H9 (cell line): ENCODE measurements at regions not wholly inside any gene's neighbourhood (a gene's known extent, or its start where the extent isn't known, plus 50 kb on each side); places are given as distances from the start of the nearest gene placed in this dataset.

Experiments used
- DNase-seq: peaks from one replicate; pipeline ENCODE4 v3.0.0-alpha.2; 2017
- H2AFZ ChIP-seq: one replicate; pipeline ENCODE4 v1.6.1; 2013; ENCODE audit warnings: mild to moderate bottlenecking, low read length, control low read depth, moderate library complexity
- H2AK5ac ChIP-seq: 2 replicates; pipeline ENCODE4 v1.6.1; 2013; ENCODE audit warnings: low read length, control low read depth, mixed read lengths; ENCODE audit not compliant: insufficient read length
- H2BK120ac ChIP-seq: one replicate; pipeline ENCODE4 v1.6.1; 2013; ENCODE audit warnings: low read depth, mild to moderate bottlenecking, low read length, control low read depth, inconsistent platforms; ENCODE audit not compliant: poor library complexity, severe bottlenecking
- H2BK12ac ChIP-seq: 2 replicates; pipeline ENCODE4 v1.6.1; 2013; ENCODE audit warnings: low read length, control low read depth, mixed read lengths, low read depth; ENCODE audit not compliant: insufficient read length
- H2BK15ac ChIP-seq: 2 replicates; pipeline ENCODE4 v1.6.1; 2013; ENCODE audit warnings: low read depth, low read length, control low read depth
- H2BK20ac ChIP-seq: one replicate; pipeline ENCODE4 v1.6.1; 2013; ENCODE audit warnings: low read depth, mild to moderate bottlenecking, low read length, control low read depth, inconsistent platforms; ENCODE audit not compliant: poor library complexity, severe bottlenecking
- H2BK5ac ChIP-seq: 2 replicates; pipeline ENCODE4 v1.6.1; 2013; ENCODE audit warnings: low read length, control low read depth, mixed read lengths; ENCODE audit not compliant: insufficient read length
- H3K14ac ChIP-seq: 2 replicates; pipeline ENCODE4 v1.6.1; 2013; ENCODE audit warnings: low read length, control low read depth; ENCODE audit not compliant: insufficient read depth
- H3K18ac ChIP-seq: 2 replicates; pipeline ENCODE4 v1.6.1; 2013; ENCODE audit warnings: low read depth, mild to moderate bottlenecking, mixed read lengths, low read length, control low read depth; ENCODE audit not compliant: insufficient read length
- H3K23ac ChIP-seq: 2 replicates; pipeline ENCODE4 v1.6.1; 2013; ENCODE audit warnings: low read length, control low read depth, mixed read lengths, low read depth; ENCODE audit not compliant: insufficient read length
- H3K23me2 ChIP-seq: 2 replicates; pipeline ENCODE4 v1.6.1; 2013; ENCODE audit warnings: low read depth, mild to moderate bottlenecking, mixed read lengths, low read length, control low read depth; ENCODE audit not compliant: insufficient read length, poor library complexity, severe bottlenecking
- H3K27ac ChIP-seq: 2 replicates; pipeline ENCODE4 v1.5.1; 2013; ENCODE audit warnings: low read length, control low read depth, mixed read lengths, low read depth; ENCODE audit not compliant: insufficient read length
- H3K27me3 ChIP-seq: 2 replicates; pipeline ENCODE4 v1.6.1; 2013; ENCODE audit warnings: low read length, control low read depth, inconsistent platforms; ENCODE audit not compliant: insufficient read depth
- H3K4ac ChIP-seq: 2 replicates; pipeline ENCODE4 v1.6.1; 2013; ENCODE audit warnings: low read depth, mild to moderate bottlenecking, control low read depth, inconsistent platforms, low read length, moderate library complexity
- H3K4me1 ChIP-seq: 2 replicates; pipeline ENCODE4 v1.6.1; 2013; ENCODE audit warnings: low read length, control low read depth, inconsistent platforms; ENCODE audit not compliant: insufficient read depth
- H3K4me2 ChIP-seq: 2 replicates; pipeline ENCODE4 v1.6.1; 2013; ENCODE audit warnings: low read length, control low read depth, mixed read lengths; ENCODE audit not compliant: insufficient read length, insufficient read depth
- H3K56ac ChIP-seq: 2 replicates; pipeline ENCODE4 v1.6.1; 2013; ENCODE audit warnings: low read depth, mild to moderate bottlenecking, mixed read lengths, low read length, control low read depth; ENCODE audit not compliant: insufficient read length
- H3K79me1 ChIP-seq: 2 replicates; pipeline ENCODE4 v1.6.1; 2013; ENCODE audit warnings: low read depth, mild to moderate bottlenecking, moderate library complexity, low read length, control low read depth, inconsistent platforms; ENCODE audit not compliant: insufficient read depth, poor library complexity, severe bottlenecking
- H3K79me2 ChIP-seq: 2 replicates; pipeline ENCODE4 v1.6.1; 2013; ENCODE audit warnings: low read length, control low read depth, inconsistent platforms; ENCODE audit not compliant: insufficient read depth
- H3K9ac ChIP-seq: 2 replicates; pipeline ENCODE4 v1.6.1; 2013; ENCODE audit warnings: low read length, control low read depth, mixed read lengths; ENCODE audit not compliant: insufficient read length; ENCODE audit errors: extremely low read depth
- H3K9me3 ChIP-seq: one replicate; pipeline ENCODE4 v1.6.1; 2013; ENCODE audit warnings: low read depth, low read length, inconsistent platforms; ENCODE audit not compliant: control insufficient read depth
- H3T11ph ChIP-seq: one replicate; pipeline ENCODE4 v1.6.1; 2013; ENCODE audit warnings: mild to moderate bottlenecking, low read length, control low read depth, inconsistent platforms
- H4K20me1 ChIP-seq: one replicate; pipeline ENCODE4 v1.6.1; 2013; ENCODE audit not compliant: control insufficient read depth, insufficient read length, insufficient read depth
- H4K5ac ChIP-seq: 2 replicates; pipeline ENCODE4 v1.6.1; 2013; ENCODE audit warnings: low read depth, mild to moderate bottlenecking, mixed read lengths, low read length, control low read depth; ENCODE audit not compliant: insufficient read length
- H4K8ac ChIP-seq: replicated peaks from 2 replicates; pipeline ENCODE4 v1.6.1; 2013; ENCODE audit warnings: low read length, control low read depth, mixed read lengths, low read depth; ENCODE audit not compliant: insufficient read length
- H4K91ac ChIP-seq: 2 replicates; pipeline ENCODE4 v1.6.1; 2013; ENCODE audit warnings: low read depth, mild to moderate bottlenecking, moderate library complexity, mixed read lengths, low read length, control low read depth; ENCODE audit not compliant: insufficient read length
- H3K27ac Mint-ChIP-seq, 3 experiments: 2 replicates in 2 of 3; 3 replicates in 1 of 3; pipeline ENCODE4 v1.8.0; 2020 to 2021; ENCODE audit warnings: mixed read lengths in 3 of 3, mild to moderate bottlenecking in 1 of 3, moderate library complexity in 1 of 3
- H3K27me3 Mint-ChIP-seq: 2 replicates; pipeline ENCODE4 v1.8.0; 2021; ENCODE audit warnings: low read depth, mild to moderate bottlenecking, moderate library complexity, mixed read lengths
- H3K36me3 Mint-ChIP-seq, 3 experiments: 2 replicates in 2 of 3; 3 replicates in 1 of 3; pipeline ENCODE4 v1.8.0; 2020 to 2021; ENCODE audit warnings: low read depth in 3 of 3, mixed read lengths in 3 of 3; ENCODE audit not compliant: insufficient read depth in 1 of 3
- H3K4me1 Mint-ChIP-seq, 2 experiments: 2 replicates each; pipeline ENCODE4 v1.8.0; 2020; ENCODE audit warnings: mixed read lengths in 2 of 2
- H3K4me3 Mint-ChIP-seq, 2 experiments: 2 replicates in 1 of 2; 3 replicates in 1 of 2; pipeline ENCODE4 v1.8.0; 2020 to 2021; ENCODE audit warnings: mild to moderate bottlenecking in 2 of 2, mixed read lengths in 2 of 2, moderate library complexity in 1 of 2
- H3K9me3 Mint-ChIP-seq, 2 experiments: 2 replicates in 1 of 2; 3 replicates in 1 of 2; pipeline ENCODE4 v1.8.0; 2020; ENCODE audit warnings: mild to moderate bottlenecking in 2 of 2, mixed read lengths in 2 of 2, moderate library complexity in 1 of 2
- CTCF ChIP-seq: fragments of 200-600 bp; sonication (generic); conservative IDR thresholded peaks from 3 replicates; pipeline ENCODE4 v1.8.0; 2021; ENCODE audit warnings: antibody characterized with exemption, mild to moderate bottlenecking
- WGBS: extraction: QIAGEN DNeasy Blood & Tissue Kit; methylation state at CpG from one replicate; pipeline ENCODE4 v1.1.7; 2013; ENCODE audit warnings: missing lambda C conversion rate, low lambda C conversion rate, mixed read lengths; ENCODE audit not compliant: insufficient read length; ENCODE audit errors: extremely low coverage; 5-methylcytosine and 5-hydroxymethylcytosine counted together

GRCh38 chr22:49334976-49335375 is 492.7 kb downstream of the BRD1 start:
- no peak for TF ChIP-seq CTCF
- no peaks in the 10 kb centered on the region; the same call in 1 of the 2 replicates for H3K4me1 ChIP-seq
- H2BK5ac ChIP-seq, result no peak overlapping the region
- no peak overlapping the region for H3K14ac ChIP-seq
- H3K4me2 ChIP-seq, result no peak overlapping the region
- H3K27ac ChIP-seq, result no peak overlapping the region
- H2AK5ac ChIP-seq, result no peak overlapping the region
- no peak overlapping the region; a peak in 1 of 5 replicates for H3K4me3 Mint-ChIP-seq
- H4K5ac ChIP-seq, result no peak overlapping the region
- no peak overlapping the region for H2BK120ac ChIP-seq
- no CpG with 5 or more reads among the region's 10 CpGs for WGBS
- H3K18ac ChIP-seq, result no peak overlapping the region
- H3K9ac ChIP-seq, result no peak overlapping the region
- DNase-seq, result no peak
- H3K4ac ChIP-seq, result no peak overlapping the region
- no peaks in the 10 kb centered on the region for H3K36me3 Mint-ChIP-seq
- no peak overlapping the region for H2BK20ac ChIP-seq
- H3K79me2 ChIP-seq, result no peaks in the 10 kb centered on the region
- no peaks in the 10 kb centered on the region for H3K23me2 ChIP-seq
- H3T11ph ChIP-seq, result no peak overlapping the region
- no peaks in the 10 kb centered on the region for H4K20me1 ChIP-seq
- H3K4me1 Mint-ChIP-seq, result peaks cover 7 to 14% of the 10 kb centered on the region in 2 experiments
- H4K91ac ChIP-seq, result no peak overlapping the region
- no peak overlapping the region for H2AFZ ChIP-seq
- no peaks in the 10 kb centered on the region for H3K9me3 ChIP-seq
- H3K27ac Mint-ChIP-seq, result no peak overlapping the region
- no peaks in the 10 kb centered on the region for H3K79me1 ChIP-seq
- peaks cover 13% of the 10 kb centered on the region for H3K27me3 Mint-ChIP-seq
- no peak overlapping the region for H2BK15ac ChIP-seq
- H3K23ac ChIP-seq, result no peak overlapping the region
- H3K9me3 Mint-ChIP-seq, result peaks cover 0 to 2% of the 10 kb centered on the region in 2 experiments; a peak in 2 of 5 replicates
- H2BK12ac ChIP-seq, result no peak overlapping the region
- H3K27me3 ChIP-seq, result no peaks in the 10 kb centered on the region
- H4K8ac ChIP-seq, result no peak overlapping the region
- H3K56ac ChIP-seq, result no peak overlapping the region
